ENCODE measurements at regions not wholly inside any gene's neighbourhood (a gene's known extent, or its start where the extent isn't known, plus 50 kb on each side); places are given as distances from the start of the nearest gene placed in this dataset.
"Not testable (repeated sequence)": the region's sequence is repeated elsewhere in the genome, so short reads cannot be mapped to it uniquely, and the experiment has no call there.

DNA sequence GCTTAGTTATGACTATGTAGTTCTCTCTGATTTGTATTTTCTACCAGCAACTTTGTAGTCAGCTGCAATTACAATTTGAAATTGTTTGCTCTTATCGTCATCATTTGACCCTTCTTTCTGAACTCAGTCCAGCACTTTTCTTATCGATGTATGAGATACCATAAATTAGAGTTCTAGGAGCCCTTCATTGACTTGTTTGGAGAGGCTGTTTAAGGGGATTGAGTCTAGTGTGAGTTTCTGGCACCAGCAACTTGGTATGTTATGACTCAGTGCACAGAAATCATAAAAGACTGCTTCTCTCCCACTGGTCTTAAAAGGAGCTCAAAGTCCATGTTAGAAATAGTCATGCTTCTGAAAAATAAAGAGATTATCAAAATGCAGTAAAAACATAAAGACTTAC lies 190.3 kb downstream of the TENT5A start:
- DNase-seq (ENCODE audit: low spot score) = peak; percentile 23

DNA sequence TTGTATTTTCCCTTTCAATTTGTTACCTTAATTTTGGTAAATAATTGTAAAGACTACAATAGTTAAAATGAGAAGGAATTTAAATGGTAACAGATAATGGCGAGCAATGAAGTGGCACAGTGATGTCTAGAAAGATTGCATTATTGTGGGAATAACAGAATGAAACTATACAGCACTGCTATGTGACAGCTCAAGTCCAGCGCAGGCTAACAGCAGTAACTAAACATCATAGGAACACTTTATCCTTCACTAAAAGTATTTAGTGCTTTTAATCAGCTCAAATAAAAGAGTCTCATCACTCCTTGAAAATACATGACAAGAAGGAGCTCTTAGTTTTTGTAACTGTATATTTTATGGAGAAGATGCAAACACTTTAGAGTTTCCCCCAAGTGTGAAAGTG lies 190.8 kb downstream of the TENT5A start:
- no peak for DNase-seq (ENCODE audit: low spot score)

DNA sequence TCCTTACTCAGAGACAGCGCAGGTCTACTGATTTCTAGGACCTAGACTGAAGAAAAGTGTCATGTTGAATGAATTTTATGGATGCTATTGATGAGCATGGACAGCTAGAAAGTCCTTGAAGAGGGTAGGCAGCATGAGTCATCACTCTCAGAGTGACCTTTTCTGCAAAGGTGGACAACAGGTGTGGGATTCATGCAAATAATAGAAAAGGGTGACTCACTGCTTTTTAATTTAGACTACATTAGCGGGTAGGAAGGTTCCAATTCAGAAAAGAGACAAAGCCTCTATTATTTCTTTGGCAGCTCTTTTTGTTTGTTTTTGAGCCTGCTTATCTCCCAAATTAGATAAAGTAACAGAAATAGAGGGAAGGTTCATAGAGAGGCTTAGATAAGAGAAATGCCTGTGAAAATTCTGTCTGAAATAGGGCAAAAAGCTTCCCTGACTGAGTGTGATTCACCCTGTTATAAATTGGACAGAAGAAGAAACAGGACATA lies 191.4 kb downstream of the TENT5A start:
- DNase-seq (ENCODE audit: low spot score) = peak; percentile 10

DNA sequence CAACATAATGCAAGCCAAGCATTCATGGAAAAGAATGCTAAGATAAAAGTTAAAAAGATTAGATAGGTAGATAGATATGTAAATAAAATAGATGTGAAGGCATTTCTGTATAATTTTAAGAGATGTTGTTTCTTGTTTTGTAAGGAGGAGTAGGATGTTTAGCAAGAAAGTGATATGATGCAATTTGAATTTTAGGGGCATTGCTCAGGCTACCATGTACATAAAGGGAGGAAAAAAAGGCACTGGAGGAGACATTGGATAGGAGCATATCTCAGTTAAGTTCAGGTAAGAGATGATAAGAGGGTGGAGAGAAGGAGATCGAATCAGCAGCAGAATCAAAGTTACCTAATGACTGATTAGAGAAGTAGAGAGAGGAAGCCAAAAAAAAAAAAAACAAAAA lies 194.7 kb downstream of the TENT5A start:
- no peak for DNase-seq (ENCODE audit: low spot score)

DNA sequence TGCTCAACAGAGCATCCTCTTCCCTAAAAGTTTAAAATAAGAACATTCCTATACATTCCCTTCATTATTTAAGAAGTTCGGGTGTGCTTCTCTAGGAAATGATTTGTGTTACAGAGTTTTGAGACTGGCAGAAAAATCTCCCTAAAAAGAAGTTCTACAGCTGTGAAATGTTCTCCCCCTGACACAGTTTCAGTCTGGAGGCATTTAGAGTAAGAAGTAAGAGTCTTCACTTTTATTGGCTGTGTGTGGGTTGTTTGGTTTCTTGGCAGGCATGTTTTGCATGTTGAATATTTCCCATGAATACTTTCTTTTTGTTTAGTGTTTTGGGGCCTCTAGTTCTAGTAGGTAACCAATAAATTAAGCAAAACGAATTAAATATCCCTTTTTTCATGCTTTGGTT lies 195.9 kb downstream of the TENT5A start:
- no peak for DNase-seq (ENCODE audit: low spot score)

DNA sequence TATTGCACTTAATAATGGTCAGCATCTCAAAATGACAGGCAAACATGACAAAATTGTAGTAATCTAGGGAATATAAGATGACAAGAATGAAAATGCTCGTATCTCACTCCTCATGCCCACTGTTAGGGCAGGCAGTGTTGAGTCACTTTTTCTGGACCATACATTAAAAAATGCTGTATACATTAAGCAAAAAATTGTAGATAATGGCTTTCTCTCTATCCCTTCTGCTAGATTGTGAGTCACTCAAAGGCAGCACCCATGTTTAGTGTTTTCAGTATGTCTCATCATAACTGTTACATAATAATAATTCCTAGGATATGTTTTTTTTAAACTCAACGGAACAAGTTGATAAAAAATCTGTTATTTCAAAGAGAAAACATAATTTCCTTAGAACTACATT lies 199.3 kb downstream of the TENT5A start:
- DNase-seq (ENCODE audit: low spot score) = no peak

DNA sequence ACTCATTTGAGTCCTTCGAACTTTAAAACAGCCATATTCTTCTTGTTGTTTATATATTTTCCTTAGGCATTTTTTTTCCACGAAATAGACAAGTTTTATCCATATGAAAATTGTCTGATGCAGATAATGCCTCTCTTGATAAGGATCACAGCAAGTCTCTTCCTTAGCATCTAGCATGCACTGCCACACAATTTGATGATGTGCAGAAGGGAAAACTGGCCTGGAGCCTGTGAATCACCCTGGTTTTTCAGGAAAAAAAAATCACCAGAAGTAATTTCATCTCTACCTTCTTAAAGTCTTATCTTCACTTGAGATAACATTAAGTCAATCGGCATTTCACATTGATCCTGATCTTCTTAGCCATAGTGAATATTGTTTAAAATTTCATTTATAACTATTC lies 199.8 kb downstream of the TENT5A start:
- DNase-seq (ENCODE audit: low spot score) = no peak

DNA sequence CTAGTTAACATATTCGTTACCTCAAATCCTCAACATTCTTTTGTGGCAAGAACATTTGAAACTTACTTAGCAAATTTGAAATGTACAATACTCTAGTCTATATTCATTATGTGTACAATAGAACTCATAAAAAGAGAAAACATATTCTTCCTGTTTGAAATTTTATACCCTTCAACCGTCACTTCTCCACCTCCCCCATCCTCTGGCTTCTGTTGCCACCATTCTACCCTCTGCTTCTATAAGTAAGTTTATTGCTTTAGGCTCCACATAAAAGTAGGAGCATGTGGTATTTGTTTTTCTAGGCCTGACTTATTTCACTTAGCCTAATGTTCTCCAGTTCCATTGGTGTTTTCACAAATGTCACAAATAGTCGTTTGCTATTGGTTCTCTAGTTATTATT lies 205.3 kb downstream of the TENT5A start:
- DNase-seq (ENCODE audit: low spot score) = no peak

DNA sequence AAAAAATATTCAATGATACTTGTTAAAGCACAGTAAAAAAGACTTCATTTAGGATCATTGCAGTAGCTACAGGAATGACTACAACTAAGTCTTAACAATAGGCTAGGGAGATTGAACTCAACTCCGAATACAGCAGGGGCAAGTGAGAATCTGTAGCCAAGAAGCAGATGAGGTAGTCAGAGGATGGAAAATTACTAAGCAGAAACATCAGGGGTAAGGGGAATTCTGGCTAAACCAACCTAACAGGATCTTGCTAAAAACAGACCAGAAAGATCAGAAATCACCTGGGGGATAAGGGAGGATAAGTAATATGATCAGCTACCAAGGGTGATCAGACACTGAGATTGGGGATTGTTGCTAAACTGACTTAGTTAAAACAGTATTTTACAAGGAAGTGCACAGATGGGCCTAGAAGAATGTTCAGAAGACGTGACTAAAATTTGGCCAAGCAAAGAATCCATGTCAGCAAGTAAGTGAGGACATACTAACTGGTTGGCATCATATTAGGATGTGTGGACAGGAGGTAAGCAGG lies 217.5 kb downstream of the TENT5A start:
- DNase-seq (ENCODE audit: low spot score) = no peak

DNA sequence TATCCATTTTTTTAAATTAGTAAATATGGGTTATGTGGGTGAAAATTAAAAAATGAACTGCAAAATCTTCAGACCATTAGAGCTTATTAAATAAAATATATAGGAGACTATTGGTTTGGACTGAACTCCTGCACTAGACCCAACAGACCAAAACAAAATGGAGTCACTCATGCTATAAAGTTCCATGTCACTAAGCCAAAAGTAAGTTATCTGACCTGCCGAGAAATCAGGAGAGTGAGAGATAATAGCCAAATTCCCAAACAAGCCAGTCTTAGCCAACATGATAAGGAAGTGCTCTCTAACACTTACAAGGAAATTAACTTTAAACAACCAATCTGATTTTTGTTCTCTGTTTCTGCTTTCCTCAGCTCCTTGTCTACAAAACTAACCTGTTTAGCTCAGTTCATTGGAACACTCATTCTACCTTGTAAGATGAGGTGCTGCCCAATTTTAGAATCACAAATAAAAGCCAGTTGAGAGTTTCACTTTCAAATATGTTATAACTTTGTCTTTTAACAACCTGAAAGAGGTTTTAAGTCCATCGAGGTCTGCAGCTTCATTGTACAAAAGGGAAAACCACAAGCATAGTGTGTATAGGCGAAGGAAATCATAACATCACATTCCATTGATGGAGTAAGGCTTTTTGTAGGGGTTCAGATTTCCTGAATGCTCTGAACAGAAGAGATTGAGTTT lies 220.5 kb downstream of the TENT5A start:
- DNase-seq (ENCODE audit: low spot score) = no peak

DNA sequence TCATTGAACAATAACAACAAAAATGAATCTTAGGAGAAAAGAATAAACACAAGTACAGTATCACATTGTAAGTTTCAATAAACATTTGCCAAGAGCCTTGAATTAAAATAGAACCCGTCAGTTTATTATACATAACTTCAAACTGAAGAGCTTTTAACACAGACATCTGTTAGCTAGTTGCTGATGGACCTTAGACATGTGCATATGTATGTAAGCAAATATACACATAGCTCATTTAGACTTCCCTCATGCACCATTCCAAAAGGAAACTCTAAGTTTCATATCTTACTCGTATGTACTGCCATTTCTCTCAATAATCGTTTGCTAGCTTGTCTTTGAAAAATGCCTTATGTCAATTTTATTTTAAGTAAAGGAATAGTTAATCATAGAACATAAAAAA lies 235.0 kb downstream of the TENT5A start:
- DNase-seq (ENCODE audit: low spot score) = no peak

DNA sequence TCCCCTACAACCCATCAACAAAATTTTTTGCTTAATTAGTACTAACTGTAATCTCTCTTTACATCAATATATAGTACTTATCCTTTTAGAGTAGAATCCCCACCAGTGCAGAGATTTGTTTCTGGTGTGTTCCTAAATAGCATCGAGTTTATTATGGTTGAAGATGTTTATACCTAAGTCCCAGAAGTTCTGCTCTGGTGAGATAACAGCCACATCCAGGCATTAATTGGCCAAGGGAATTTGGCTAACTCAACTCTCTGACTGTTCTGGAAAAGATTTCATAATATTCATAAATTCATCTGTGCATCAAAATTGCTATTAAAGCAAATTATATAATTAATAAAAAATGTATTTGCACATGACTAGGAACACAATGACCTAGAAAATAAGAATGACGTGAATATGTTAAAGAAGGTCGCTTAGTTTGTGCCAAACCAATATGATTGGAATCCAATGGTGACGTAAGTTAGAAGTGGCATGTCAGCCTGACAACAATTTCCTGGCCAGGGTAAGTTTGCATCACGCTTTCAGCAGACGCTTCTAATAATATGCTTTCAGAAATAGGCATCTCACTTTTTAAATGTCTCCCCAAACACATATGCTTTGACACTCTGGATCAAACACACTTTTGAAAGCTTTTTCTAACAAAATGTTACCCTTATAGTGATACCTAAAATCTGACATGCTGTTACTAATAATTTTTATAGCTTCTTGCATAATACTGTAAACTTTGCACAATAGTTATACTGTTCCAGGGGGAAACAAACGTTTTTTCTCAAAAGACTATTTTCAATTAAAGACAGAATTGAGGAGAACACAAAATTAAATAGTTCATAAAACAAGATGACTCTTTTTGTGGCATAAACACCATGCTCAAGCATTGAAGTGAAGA lies 236.7 kb downstream of the TENT5A start:
- DNase-seq (ENCODE audit: low spot score) = no peak

DNA sequence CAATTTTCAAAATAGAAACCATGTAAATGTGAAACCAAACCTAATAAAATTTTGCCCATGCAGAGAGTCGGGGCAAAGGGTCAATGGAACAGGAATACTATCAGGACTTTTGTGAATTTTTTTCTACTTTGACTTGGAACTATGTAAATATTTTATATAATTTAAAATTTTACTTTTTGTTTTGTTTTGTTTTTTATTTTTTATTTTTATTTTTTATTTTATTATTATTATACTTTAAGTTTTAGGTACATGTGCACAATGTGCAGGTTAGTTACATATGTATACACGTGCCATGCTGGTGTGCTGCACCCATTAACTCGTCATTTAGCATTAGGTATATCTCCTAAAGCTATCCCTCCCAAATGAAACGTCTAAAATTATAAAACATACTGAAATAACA lies 238.3 kb downstream of the TENT5A start:
- DNase-seq (ENCODE audit: low spot score) = not testable (repeated sequence)

DNA sequence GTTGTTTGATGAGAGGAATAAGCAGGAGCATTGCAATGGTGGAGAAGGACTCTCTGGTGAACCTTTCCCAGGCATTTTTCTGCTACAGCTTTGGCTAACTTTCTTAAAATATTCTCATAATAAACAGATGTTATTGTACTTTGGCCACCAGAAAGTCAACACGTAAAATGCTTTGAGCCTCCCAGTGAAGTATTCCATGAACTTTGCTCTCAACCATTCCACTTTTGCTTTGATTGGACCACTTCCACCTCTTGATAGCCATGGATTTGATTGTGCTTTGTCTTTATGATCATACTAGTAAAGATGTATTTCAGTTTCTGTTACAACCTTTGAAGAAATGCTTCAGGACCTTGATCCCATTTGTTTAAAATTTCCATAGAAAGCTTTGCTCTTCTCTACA lies 241.1 kb downstream of the TENT5A start:
- no peak for DNase-seq (ENCODE audit: low spot score)

DNA sequence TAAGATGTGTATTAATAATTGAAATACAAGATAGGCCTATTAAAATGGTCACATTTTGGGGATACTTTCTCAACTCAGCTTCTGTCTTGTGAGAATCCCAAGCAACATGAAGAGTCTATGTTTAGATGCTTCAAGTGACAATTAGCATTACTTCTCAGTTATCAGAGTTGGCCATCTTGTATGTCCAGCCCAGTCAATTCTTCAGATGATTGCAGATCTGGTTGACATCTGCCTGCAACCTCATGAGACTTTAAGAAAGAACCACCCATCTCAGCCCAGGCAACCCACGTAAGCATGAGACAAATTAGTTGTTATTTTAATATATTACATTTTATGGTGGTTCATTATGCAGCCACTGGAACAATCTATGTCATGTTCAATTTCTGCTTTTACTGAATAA lies 256.5 kb downstream of the TENT5A start:
- DNase-seq (ENCODE audit: low spot score) = no peak

DNA sequence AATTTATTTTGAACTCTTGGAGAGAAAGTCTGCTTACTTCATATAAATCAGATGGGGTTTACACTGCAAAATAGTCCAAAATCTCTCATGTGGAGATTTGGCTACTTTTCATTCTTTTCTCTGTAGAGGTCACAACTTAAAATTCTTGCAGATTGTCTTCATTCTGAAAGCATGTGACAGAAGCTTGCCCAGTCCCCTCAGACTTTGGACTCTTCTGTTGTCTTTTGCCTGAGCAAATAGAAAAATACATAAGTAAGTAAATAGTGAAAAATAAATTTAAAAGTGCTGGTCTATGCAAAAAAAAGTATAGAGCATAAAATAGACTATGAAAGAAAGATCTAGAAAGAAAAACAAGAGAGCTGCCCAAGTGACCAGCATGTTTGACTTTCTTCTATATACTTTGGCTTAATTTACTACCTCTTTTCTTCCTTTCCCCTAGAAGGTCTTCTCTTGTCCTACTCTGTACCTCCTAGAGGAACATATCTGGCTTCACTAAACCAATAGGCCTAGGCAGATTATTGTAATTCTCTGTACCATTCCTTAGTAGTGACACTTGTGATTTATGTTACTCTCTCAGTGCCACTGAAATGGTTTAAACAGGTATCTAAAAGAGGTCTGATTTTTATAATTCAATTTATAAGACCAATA lies 260.9 kb downstream of the TENT5A start:
- no peak for DNase-seq (ENCODE audit: low spot score)

DNA sequence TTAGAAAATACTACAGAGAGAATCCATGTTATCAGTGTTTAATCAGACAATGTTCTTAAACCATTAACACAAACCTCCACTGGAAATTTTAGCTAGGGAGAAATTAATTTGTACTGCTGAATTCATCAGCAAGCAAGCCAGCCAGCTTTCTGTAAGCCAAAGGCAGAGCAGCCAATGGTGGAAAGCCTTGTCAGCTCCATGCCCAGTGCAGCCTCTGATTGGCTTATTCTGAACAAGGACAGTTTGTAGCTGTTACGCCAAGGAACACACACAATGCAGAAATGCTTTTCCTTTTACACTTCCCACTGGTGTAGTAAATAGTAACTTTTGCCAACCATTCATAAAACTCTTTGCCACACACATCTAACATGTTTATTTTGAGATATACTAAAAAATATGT lies 265.0 kb downstream of the TENT5A start:
- no peak for DNase-seq (ENCODE audit: low spot score)

DNA sequence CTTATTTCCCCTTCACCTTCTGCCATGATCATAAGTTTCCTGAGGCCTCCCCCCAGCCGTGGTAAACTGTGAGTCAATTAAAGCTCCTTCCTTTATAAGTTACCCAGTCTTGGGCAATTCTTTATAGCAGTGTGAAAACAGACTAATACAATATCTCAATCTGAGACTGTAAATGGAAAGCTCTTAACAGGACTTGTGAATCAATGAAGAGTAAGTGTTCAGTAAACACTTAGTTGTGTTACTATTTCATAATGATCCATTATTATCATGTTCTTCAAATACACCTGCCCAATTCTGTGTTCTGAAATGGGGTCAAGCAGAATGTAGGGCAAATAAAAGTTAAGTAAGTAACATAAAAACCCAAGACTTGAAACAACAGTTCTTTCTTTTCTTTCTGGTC lies 266.2 kb downstream of the TENT5A start:
- no peak for DNase-seq (ENCODE audit: low spot score)

DNA sequence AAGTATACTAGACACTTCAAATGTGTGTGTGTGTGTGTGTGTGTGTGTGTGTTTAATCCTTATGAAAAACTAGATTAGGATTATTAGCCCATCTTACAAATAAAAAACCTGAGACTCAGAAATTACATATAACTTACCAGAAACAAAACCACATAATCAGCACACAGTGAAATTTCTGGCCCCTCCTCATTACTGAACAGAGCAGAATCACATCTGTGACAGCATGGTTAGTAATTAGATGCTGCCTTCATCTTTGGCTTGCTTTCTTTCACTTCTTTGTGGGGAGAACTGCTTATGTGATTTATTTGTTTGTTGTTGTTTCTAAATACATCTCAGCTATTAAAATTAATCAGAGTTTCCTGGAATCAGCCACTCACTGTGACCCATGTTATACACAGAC lies 267.1 kb downstream of the TENT5A start:
- DNase-seq (ENCODE audit: low spot score) = no peak

DNA sequence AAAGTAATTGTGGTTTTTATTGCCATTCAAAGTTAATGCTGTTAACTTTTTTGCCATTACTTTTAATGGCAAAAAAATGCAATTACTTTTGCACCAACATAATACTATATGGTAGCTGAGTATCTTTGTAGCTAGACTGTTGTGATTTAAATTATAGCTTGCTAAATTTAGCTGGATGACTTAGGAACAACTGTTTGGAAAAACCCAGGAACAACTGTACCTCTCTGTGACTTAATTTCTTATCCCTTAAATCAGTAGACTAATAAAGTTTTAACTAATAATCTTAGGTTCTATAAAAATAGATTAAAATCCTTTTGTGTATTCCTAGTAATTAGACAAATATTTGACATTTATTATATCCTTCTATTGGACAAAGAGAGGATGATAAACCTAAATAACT lies 268.2 kb downstream of the TENT5A start:
- no peak for DNase-seq (ENCODE audit: low spot score)

DNA sequence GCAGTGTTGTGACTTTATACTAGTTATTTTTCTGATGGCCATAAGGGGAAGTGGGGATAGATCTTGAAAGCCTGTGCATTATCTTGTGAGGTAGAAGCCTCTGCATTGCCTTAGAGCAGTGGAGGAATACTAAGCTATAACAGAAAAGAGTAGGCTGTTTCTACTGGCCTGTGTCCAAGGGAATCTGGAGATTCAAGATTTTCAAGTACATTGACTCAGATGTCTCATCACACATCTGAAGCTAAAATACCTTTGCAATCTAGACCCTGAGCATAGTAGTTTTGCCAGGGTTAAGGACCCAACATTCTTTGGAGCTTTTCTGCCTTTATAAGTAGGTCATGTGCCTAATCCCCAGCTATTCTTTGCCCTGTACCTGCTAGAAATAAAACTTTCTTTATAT lies 272.3 kb downstream of the TENT5A start:
- no peak for DNase-seq (ENCODE audit: low spot score)

DNA sequence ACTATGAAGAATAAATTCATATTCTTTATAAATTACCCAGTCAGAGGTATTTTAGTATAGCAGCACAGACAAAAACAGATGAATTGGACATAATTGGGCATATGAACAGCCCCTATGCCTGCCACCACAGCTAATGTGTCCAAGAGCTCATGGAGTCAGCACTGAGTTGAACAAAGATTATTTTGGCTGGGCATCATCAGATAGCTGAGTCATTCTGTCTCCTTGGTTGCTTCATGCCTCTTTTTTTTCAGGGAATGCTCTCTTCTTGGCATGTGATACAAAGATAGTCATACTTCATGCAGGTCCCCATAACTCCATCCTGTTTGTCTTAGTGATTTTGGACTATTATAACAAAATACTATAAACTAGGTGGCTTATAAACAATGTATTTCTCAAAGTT lies 275.6 kb downstream of the TENT5A start:
- no peak for DNase-seq (ENCODE audit: low spot score)

DNA sequence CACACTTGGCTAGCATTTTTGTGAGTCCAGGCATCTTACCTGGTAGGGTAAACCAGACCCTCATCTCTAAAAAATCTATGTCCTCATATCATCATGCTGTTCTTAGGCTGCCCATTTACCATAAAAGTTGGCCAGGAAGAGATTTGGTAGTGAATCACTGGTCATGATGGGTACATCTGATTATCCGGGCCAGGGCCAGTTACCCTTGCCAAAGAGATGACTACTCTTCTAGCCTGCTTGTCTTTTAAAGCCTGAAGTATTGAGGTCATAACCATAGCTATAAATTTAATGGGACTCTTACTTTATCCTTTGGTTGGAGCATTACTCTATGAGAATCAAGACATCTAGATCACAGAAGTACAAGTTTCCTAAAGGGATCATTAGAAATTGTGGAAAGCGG lies 276.8 kb downstream of the TENT5A start:
- no peak for DNase-seq (ENCODE audit: low spot score)

All from HuH-7 (cell line).